GM13976 (cell line): ENCODE measurements at regions not wholly inside any gene's neighbourhood (a gene's known extent, or its start where the extent isn't known, plus 50 kb on each side); places are given as distances from the start of the nearest gene placed in this dataset.
A peak's percentile ranks its signal among the peaks of the same experiment; 100 is the strongest.

Source experiments
- DNase-seq: peaks from one replicate; pipeline ENCODE4 v3.0.0; 2012; ENCODE audit warnings: low spot score
- CTCF ChIP-seq: IDR thresholded peaks from 2 replicates; pipeline ENCODE4 v1.5.1; 2012; ENCODE audit warnings: borderline replicate concordance, mild to moderate bottlenecking; ENCODE audit not compliant: insufficient read depth; ENCODE audit errors: extremely low read depth, missing control alignments, control extremely low read depth
- in situ Hi-C: fragments of 300-500 bp; cut with MboI; formaldehyde crosslinking; loops from one replicate; pipeline ENCODE4 v1.12.0; 2022; ENCODE audit warnings: low sequenced_read_pairs, mixed read lengths, inconsistent platforms; ENCODE audit not compliant: unreplicated experiment

DNA sequence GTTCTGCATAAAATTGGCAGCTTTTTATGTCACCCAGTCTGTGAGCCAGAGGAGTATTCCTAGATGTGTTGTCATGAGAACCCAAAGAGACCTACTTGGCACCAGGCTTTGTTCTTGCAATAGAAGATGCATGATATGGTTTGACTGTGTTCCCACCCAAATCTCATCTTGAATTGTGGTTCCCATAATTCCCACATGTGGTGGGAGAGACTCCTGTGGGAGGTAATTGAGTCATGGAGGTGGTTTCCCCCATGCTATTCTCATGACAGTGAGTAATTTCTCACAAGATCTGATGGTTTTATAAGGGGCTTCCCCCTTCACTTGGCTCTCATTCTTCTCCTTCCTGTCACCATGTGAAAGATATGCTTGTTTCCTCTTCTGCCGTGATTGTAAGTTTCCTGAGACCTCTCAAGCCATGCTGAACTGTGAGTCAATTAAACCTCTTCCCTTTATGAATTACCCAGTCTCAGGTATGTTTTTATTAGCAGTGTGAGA is 572.0 kb upstream of the ATP2B1 start:
- in situ Hi-C loops: no loop called here
- DNase-seq: no peak
- TF ChIP-seq CTCF: no peak

DNA sequence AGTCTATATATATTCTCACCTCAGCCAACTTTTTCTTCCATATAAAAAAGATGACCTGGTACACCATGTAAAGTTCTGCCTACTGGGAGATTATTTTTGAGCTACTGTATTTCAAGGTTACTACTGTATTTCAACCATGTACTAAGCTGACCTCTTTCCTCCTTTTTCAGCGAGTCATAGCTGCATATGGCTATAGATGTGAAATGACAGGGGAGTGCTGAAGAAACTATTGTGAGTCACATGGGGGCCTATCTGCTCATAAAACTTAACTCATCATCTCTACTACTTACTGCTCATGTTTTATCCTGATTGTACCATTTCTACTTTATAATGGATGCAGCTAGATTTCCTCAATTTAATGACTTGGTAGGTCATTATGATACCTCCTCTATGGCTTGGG is 571.4 kb upstream of the ATP2B1 start:
- in situ Hi-C loops: no loop called here
- no peak for TF ChIP-seq CTCF
- no peak for DNase-seq

- no peak for DNase-seq
- in situ Hi-C loops: no loop called here
- TF ChIP-seq CTCF: no peak
These were observed 566.5 kb upstream of the ATP2B1 start for GRCh38 chr12:90275088-90275487.

DNA sequence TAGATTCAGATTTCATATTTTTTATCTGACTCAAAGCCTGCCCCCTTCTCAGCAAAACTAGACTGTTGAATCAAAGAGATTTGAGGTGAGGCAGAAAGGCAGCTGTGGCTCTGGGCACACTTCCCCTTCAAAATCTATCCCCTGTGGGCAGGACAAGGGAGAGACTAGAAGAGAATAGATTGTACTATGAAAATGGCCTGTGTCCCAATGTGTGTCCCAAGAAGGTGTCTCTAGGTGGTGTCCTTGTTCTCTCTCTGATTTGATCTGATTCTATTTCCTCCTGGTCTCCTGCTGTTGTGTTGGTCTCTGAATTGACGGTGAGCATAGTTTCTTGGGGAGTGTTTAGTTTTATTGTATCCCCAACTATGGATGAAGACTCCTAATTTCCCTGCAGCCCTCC is 565.8 kb upstream of the ATP2B1 start:
- peak; percentile 26 for TF ChIP-seq CTCF
- no peak for DNase-seq
- in situ Hi-C loops: loop anchor here (25.0 kb wide), 1 partner anchor 737 kb away; the partner anchor contains the start of gene POC1B

DNA sequence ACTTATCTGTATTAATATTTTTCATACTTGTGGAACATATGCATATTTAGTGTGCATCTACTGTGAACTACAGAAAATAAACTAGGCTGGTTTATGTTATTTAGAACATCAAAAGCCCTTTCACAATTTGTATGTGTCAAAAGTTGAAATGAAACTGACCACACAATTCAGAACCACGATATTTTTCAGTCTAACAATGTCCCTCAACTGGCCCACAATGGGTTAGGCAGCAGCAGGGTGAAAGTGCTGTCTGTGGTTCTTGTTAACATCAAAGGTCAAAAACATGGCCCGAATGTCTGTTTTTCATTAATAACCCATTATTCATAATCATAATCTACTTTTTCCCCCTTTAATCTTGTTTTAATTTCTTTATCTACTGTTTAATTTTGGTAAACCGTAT is 559.9 kb upstream of the ATP2B1 start:
- TF ChIP-seq CTCF: no peak
- in situ Hi-C loops: loop anchor here (25.0 kb wide), 1 partner anchor 731 kb away; the partner anchor contains the start of gene POC1B
- DNase-seq: no peak

DNA sequence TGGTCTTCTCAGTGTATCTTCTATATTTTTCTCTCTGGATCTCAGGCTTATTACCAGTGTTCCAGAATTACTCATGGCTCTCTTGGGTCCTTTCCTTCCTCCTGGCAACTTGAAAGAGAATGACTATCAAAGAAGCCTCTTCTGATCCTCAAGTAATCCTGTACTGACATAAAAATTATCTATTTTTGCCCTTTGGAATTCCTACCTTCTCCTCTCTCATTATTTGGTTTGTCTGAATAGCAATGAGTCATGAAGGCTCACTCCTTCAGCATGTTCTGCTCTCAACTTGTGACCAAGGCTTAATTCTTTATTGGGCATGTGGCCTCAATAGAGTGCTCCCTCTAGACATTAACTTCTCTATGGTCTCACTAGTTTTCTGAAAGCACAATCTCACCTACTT is 553.6 kb upstream of the ATP2B1 start:
- TF ChIP-seq CTCF: no peak
- no peak for DNase-seq
- in situ Hi-C loops: loop anchor here (25.0 kb wide), 1 partner anchor 725 kb away; the partner anchor contains the start of gene POC1B

- in situ Hi-C loops: loop anchor here (25.0 kb wide), 1 partner anchor 724 kb away; the partner anchor contains the start of gene POC1B
- DNase-seq: no peak
- TF ChIP-seq CTCF: no peak
These were observed 552.6 kb upstream of the ATP2B1 start for GRCh38 chr12:90261283-90261682.
